CD4-positive, alpha-beta T cell treated with Interleukin-6 for 4 hours (primary cell): ENCODE measurements at regions not wholly inside any gene's neighbourhood (a gene's known extent, or its start where the extent isn't known, plus 50 kb on each side); places are given as distances from the start of the nearest gene placed in this dataset.
"Not testable (repeated sequence)": the region's sequence is repeated elsewhere in the genome, so short reads cannot be mapped to it uniquely, and the experiment has no call there.

Experiments used
- DNase-seq: peaks from one replicate; pipeline ENCODE4 v3.0.0-alpha.2; 2020; ENCODE audit warnings: mixed read lengths

DNA sequence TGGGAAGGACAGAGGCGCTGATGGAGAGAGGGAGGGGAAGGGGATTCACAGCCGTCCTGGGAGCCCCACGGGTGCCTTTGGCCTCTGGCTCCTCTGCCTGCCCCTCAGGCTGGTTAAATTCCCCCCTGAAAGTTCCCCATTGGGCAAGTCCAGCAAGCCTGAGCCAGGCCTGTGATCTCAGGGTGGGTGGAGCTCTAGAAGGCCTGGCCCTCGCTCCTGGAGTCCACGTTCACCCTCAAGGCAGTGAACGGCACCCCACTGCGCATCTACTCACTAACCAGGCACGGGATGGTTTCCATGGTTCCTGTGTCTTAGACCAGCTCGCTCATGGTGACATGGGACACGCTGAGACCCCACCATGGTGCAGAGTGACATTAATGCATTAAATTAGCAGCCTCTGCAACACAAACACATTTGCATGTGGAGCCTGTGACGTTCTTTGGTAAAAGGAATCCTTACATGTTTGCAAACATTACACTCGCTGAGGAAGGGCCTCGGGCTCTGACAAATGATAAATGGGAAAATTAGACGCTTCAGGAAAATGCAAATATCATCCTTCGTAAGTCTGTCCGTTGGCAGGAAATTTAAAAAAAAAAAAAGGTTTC is 452.7 kb downstream of the PREX1 start:
- DNase-seq, result no peak

DNA sequence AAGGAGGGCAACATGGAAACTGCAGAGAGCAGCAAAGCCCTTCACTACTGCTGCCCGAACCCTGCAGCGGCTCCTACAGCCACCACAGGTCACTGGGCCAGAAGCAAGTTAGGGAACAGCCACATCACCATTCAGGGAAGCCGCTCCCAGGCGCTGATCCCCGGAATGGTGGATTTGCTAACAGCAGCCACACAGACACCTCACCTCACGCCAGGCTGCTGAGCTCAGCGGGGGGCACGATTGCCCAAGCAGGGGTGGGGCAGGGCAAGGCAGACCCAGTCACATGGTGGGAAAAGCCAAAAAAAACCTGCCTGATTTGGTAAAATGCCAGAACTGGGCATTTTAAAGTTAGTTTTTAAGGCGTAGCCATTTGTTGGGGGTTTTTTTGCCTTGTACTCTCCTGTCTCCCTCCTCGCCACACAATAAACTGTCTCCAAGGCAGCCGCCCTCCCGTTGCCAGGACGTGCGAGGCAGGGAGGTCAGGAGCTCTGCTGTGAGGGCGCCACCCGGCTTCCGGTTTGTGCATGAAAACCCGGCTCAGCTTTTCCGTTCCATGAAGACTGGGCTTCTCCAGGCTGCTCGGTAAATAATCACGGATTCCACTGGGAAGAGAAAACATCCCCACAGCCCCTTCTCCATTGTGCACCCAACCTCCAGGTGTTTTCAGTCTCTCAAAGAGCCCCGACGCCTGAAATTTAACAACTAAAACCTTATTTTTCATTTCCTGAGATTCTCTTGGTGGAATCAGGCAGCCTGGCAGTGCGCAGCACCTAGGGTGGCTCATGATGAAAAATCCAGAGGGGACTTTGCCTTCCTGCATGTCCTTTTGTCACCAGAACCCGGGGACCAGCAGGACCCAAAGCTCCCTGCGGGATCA is 453.5 kb downstream of the PREX1 start:
- not testable (repeated sequence) for DNase-seq

DNA sequence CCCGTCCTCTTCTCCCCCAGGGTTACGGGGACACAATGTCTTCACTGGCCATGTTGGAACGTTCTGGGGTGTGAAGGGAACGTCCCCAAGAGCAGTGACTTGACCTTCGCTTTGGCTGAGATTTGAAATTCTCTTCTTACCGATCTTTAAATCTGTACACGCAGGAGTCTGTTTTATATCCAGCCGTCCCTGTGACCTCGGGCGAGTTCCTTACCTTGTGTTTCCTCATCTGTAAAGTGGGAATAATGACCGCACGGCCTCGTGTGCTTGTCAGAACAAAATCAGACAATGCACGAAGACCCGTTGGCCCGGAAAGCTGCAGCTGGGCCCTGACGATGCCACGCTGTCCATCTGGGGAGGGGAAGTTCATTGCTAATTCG is 454.3 kb downstream of the PREX1 start:
- no peak for DNase-seq

DNA sequence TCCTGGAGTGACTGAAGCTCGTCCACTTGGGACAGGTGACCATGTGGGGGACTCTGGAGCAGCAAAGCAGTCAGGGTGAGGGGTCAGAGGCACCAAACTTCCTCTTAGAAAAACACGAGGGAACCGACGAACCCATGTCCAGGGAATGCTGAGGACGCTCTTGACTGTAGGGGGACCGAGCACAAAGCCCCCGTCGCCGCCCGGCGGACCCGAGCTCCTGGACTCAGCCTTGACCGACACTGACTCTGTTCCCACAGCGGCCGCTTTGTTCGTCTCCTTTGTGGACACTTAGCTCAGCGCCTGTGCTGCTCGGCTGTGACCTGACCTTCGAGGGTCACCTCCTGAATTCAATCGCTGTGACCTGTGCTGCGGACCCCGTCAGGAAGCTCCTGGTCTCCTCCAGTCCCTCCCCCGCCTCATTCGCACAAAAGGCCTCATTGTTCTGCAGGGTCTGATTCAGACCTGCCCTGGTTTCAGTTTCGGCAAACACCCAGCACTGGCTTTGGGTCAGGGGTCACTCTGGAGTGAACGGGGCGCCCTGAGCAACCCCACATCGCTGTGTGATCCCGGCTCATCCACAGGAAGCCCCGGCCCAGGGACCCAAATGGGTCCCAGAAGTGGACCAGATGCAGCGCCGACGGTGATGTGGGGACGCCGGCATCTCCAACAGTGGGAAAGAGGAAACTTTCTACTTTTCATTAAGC is 454.8 kb downstream of the PREX1 start:
- DNase-seq, result not testable (repeated sequence)

DNA sequence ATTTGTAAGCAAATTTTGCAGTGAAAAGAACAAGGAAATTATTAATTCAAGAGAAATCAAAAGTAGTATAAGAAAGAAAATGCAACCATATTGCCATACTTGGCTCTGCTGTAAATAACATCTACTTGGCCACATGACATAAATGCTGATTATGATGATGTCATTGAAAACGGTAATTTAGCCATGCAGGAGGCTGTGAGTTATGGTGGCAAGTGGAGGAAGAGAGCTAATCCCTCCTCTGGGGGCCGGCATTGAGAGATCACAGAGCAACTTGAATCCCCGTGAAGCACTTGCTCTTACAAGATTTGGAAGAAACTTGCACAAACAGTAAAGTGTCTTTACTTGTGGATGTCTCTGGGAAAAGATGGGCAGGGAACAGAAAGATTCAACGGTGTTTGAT is 456.6 kb downstream of the PREX1 start:
- no peak for DNase-seq

DNA sequence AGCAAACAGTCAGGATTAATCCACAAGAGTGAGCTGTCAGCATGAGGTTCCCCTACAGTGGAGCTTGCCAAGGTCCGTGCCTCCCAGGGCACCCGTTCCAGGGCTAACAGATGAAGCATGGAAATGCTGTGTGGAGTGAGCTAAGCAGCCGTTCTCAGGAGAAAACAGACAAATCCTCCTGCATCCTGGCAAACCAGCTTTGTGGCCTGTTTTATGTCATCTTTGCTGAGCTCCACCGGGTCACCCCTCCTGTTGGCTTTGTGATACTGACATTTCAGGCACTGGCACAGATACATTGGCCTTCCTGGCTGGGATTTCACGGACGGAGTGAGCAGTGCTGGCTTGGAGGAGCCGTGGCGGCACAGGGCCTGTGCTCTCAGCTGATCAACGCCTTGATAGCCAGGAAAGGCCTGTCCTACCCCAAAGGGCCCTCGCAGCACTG is 459.2 kb downstream of the PREX1 start:
- not testable (repeated sequence) for DNase-seq

DNA sequence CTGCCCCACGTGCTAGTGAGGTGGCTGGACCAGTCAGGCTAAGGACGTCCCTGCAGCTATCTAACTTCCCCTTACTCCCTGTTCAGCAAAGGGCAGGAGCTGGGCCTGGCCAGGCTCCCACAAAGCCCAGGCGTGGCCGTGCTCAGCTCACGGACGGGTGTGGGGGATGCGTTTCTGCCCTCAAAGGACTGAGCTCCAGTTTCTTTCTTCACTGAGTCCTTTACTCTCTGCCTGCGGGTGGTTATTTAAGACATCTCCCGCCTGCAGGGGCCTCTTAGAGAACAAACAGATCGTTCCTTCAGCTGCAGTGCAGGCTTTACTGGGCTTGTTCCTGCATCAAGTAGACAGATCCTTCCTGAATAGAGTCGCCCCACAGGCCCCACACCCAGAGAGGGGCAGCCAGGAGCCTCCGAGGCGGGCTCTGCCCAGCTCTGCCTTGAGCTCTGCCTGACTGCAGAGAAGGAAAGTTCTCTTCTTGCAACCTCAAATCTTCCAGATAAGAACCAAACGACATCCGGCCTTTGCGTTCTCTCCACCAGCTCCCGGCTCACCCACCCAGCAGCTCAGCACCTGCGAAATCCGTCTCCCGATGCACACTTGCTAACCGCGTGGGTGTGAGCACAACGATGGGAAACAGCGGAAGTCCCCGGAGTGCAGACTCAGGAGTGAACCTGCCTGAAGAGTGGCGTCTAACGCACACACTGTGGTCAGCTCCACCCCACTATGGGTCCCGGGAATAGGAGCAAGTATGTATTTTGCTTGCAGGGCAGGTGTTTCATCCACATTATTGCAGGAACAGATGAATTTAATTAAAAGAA is 460.0 kb downstream of the PREX1 start:
- not testable (repeated sequence) for DNase-seq

DNA sequence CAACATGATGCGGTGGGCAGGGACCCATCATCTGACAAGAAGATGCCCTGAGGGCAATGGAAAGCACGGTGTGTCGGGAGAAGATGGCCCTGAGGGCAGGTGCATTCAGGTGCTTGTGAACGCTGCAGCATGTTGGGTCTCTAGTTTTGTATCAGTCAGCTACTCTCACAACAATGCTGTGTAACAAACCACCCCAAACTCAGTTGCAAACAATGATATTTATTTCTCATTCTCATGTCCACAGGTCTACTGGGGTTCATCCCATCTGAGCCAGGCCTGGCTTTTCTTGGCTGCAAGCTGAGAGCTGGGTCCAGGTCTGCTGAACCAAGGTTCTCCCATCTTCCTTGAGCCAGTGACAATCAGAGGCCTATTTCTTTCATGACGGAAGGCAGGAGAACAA is 461.6 kb downstream of the PREX1 start:
- DNase-seq, result no peak

DNA sequence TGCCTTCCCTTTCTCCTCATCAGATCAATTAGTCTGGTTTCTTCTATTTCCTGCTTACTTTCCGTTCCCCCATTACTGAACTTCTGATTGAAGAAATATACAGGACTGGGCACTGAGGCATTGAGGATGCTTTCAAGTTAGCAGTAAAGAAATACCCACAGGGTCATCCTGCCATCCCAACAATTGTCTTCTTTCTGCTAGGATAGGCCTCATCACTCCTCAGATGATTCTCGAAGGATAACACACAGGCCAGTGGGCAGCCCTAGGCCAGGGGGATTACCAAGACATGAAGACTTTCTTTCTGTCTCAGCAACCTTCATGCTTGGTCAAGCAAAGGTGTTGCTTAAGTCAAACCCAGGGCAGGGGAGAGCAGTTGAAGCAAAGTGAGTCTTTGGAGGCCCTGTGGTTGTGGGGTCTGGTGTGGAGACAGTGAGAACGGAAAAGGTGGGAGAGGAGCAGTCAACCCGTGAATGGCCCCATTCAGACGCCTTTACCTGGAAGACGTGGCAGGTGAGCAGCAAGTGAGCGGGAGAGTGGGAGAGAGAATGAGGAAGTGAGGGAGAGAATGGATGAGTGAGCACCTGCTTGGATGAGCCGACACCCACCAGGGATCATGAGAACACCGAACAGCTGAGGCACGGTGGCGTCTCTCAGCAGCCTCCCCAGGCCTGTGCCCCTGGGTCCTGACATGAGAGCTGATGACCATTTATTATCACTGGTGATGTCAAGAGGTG is 462.9 kb downstream of the PREX1 start:
- no peak for DNase-seq

DNA sequence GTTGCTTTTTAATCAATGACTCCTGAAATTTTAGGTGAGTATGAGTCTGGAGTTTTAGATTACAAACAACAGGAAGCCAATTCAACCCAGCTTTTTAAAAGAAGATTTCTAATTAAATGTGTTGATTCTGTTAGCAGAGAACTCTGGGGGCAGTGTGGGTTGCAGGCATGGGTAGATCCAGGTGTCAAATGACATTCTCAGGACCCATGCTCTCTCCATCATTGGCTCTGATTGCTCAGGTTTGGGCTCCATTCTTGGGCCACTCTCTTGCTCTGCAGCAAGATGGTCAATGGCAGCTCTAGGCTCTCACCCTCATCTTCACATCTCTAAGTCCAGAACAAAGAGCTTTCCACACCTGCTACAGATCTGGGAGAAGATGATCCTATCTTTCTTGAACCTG is 463.7 kb downstream of the PREX1 start:
- DNase-seq, result no peak

DNA sequence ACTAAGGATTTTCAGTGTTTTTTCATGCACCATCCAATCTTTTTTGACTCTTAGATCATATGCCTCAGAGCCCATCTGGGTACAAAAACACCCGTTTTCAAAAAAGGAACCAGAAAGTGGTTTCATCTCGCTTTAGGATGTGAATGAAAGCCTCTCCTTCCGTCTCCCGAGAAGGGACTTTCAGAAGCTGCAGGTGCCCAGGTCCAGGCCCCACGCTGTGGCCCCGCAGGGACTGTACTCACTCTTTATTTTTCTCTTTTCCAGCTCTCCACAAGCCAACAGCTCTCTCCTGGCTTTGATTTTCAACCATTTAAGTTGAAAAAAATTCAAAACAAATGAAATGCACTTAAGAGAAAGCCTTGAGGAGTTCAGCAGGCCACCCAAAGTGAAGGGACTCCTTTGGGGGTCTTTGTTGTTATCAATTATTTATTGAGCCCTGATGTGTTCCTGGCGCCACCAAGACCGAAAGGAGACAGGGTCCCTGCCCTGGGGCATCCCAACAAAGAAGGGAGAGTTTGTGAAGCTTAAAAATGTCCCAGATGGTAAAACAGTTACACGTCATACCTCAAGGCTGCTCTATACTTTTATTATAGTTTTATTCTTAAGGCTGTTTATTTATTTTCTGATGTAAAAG is 467.3 kb downstream of the PREX1 start:
- DNase-seq, result no peak

DNA sequence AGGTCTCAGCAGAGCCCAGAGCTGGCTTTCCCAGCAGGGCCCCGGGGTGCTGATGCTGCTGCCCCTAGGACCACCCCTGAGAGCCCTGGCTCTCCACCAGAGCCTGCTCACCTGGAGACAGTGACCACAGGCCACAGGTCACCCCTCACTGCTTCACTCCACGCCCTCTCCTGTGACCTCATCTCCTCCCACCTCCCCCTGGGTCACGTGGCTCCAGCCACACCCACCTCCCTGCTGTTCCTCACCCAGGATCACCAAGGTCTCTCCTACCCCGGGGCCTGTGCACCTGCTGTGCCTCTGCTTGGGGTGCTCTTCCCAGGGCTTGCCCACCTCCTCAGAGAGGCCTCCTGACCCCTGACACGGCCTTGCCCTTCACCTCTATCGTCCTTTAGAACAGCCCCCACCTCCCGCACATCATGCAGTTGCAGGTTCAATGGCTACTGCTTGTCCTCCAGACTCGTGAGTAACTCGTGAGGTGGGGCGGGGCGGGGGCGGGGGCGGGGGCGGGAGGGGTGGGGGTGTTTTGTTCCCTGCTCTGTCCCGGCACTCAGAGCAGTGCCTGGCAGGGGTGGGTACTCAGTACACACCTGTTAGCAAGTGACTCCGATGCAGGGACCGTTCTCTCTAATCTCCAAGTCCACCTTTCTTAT is 468.0 kb downstream of the PREX1 start:
- no peak for DNase-seq

DNA sequence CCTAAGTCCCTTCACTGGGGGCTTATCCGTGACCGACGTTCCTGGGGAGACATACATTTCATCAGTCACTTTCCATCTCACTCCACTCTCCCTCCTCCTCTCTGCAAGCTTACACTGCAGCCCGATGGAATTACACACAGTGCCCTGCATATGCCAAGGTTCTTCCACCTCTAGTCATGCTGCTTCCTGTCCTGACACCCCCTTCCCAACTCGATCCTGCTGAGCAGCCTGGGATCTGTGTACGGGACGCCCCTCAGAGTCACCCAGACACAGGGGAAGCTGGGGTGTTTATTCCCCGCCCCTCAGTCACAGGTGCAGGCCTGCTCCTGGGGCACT is 468.8 kb downstream of the PREX1 start:
- not testable (repeated sequence) for DNase-seq

DNA sequence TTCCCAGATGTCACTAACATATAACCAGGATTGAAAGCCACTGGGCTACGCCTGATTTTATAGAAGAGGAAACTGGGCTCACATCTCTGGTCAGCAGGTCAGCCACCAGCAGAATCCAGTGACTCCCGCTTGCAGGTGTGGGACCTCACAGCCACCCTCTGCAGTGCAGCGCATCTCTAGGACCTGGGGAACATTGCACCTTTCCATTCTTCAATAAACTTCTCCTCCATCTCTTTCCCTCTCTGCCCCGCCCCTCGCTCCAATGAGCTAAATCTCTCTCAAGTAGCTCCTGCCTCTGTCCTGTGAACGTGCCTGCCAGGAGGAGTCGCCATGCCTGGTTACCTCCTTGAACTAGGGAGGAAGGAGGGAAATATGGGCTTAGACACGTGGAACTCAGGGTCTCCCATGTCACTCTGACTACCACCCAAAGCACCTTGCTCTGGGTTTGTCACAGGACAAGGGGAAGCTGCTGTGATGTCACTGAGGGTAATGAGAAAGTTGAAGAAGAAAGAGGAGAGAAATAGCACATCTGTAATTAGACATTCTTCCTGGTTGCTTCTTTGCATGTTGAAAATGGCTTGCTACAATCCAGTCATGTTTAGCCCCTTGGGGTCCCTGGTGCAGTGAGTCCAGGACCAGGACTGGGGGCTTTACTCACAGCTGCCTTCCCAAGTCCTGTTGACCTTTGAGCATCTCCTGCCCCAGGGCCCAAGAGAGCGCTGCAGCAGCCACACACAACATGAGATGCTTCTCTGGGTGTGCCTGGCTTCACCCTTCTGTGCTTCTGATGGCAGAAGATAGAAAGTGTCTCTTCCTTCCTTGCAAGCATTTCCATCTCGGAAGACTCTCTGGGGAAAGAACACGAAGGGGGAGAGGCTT is 469.4 kb downstream of the PREX1 start:
- no peak for DNase-seq

DNA sequence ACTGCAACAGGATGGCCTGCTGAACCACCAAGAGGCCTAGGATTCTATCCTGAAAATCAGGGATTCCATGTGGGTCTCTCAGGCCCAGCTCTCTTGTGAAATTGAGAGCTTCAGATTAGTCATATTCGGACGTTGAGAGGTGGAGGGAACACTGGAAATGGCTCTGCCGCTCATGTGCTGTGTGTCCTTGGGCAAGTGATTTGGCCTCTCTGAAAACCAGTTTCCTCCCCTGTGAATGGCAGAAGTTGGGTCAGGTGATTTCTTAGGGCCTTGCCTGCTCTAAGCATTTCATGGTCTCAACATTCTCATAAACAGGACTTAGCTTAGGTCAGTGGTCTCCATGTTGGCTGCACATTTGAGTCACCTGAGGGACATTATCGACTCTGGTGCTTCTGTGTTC is 470.1 kb downstream of the PREX1 start:
- DNase-seq, result no peak

DNA sequence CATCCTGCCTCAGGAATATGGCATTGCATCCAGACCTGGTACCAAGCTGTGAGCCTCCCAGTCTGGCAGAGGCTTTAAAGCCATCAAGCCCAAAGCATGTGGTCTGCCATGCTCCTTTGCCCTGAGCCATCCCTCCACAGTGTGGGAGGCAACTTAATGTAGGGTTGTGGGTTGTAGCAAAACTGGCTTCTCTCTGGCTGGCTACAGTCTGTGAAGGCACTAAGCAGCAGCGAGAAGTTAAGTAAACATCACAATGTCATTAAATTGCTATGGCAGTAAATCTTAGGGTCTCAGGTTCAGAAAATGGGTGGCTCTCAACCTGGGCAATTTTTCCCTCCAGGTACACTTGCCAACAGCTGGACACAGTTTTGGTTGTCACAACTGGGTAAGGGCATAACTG is 472.9 kb downstream of the PREX1 start:
- DNase-seq, result no peak

DNA sequence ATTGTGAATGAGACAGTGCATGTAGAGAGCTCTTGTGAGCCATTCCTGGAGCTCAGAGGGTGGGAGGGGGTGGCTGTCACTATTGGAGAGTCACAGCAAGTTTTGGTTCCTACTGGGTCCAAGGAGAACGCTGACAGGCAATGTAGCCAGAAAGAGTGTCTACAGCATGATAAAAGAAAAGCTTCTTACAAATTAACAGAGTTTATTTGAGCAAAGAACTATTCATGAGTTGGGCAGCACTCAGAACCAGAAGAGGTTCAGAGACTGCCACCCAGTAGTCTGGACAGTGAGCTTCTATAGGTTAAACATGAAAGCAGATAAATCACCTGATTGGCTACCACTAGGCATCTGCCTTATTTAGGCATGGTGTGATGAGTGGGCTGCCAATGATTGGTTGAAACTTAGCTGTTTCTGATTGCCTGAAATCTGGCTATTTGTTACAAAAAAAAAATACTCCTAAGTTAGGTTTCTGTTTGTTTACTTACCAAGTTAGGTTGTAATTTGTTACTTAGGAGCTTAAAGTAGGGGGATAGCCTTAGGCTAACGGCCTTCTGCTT is 473.4 kb downstream of the PREX1 start:
- DNase-seq, result no peak

DNA sequence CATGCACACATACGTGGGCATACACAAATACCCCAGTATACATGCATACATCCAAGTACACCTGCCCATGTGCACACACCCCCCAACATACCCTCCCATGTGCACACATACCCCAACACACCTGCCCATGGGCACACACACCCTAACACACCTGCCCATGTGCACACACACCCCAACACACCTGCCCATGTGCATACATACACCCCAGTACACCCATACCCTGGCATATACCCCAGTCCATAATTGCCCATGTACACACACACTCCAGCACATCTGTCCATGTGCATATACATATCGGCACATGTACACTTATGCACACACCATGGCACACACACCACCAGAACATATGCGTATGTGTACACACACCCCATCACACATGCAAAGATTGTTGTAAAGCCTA is 475.2 kb downstream of the PREX1 start:
- no peak for DNase-seq

DNA sequence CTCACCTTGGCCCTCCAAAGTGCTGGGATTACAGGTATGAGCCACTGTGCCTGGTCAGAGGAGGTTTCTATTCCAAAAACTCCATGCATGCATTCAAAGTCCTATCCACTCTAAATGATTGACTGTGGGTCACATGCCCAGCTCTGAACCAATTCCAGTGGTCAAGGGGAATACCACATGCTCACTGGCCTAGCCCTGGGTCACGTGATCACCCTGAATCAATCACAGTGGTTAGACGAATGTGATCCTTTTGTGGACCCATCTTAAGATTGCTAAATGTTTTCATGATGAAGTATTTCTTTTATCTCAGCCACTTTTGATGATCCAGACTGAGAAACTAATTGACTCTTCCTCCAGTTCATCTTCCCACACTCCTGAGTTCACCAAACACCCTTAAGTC is 475.8 kb downstream of the PREX1 start:
- DNase-seq, result no peak
